Thoracic aorta (tissue), 2 donors: ENCODE measurements at regions not wholly inside any gene's neighbourhood (a gene's known extent, or its start where the extent isn't known, plus 50 kb on each side); places are given as distances from the start of the nearest gene placed in this dataset.

Experiments used
- ATAC-seq: fragments of 150-250 bp; one replicate; pipeline ENCODE4 v1.8.0; 2017; ENCODE audit warnings: low read depth; ENCODE audit not compliant: insufficient number of reproducible peaks, low FRiP score
- DNase-seq: peaks from one replicate; pipeline ENCODE4 v3.0.0-alpha.2; 2020; ENCODE audit warnings: low spot score
- H3K27ac ChIP-seq, 2 donors: fragments of 200-600 bp; sonication (generic); 1 replicate in 1 of 2; 2 replicates in 1 of 2; pipeline ENCODE4 v1.5.1; 2016; ENCODE audit warnings: mild to moderate bottlenecking in 2 of 2, moderate library complexity in 2 of 2
- H3K27me3 ChIP-seq: fragments of 200-600 bp; sonication (generic); replicated peaks from 2 replicates; pipeline ENCODE4 v1.6.0; 2016; ENCODE audit warnings: mild to moderate bottlenecking; ENCODE audit not compliant: insufficient read depth
- H3K36me3 ChIP-seq: fragments of 200-600 bp; sonication (generic); one replicate; pipeline ENCODE4 v1.5.1; 2016
- H3K4me1 ChIP-seq, 2 donors: fragments of 200-600 bp; sonication (generic); 1 replicate in 1 of 2; 2 replicates in 1 of 2; pipeline versions ENCODE4 v1.5.1 to v1.6.0; 2016; ENCODE audit warnings: low read depth in 2 of 2, mild to moderate bottlenecking in 1 of 2; ENCODE audit not compliant: control insufficient read depth in 1 of 2
- H3K4me3 ChIP-seq: fragments of 200-600 bp; sonication (generic); 2 replicates; pipeline ENCODE4 v1.5.1; 2016; ENCODE audit warnings: mild to moderate bottlenecking
- H3K9me3 ChIP-seq: fragments of 200-600 bp; sonication (generic); 2 replicates; pipeline ENCODE4 v1.5.1; 2016
- TF ChIP-seq, protein P1 (sequence below): fragments of 200-600 bp; sonication (generic); IDR thresholded peaks from one replicate; pipeline ENCODE4 v1.5.1; 2019; ENCODE audit warnings: antibody characterized with exemption

DNA sequence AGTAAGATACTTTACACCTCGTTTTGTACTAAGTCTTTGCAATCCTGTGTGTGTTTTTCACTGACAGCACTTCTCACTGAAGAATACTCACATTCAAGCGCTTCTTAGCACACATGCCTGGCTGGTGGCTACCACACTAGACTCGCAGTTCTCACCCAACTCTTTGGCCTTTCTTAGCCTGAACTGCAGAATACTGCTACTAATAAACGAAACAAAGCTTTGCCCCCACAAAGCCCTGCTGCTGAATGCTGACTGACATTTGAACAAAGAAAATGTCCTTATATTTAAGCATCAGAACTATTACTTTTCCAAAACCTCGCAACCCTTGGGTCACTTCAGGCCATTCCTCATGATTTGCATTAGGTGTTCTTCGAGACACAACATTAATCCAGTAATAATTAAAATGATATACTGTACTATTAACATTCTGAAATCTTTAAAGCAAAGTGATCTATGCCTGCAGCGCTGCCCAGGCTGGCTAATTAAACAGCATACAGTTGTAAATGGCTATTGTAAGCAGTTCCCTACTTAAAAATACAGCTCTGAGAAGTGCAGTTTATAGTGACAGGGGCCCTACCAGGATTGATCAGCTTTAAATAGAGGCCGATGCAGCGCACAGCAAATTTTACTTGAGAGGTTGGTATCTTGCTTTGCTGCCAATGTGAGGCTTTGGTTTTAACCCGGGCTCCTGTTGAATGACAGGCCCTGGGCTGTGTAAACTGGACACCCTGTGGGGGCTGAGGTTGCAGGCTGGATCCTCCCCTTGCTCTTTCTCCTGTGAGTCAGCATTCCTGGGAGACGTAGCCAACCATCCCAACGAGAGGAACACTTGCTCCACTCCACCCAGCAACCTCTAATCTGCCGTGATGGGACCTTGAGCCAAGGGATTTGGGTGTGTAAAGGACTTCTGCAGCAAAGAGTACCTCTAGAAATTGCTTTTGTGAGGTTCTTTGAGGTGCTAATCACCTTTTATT lies 899.0 kb downstream of the TFAP2A start:
- no peaks in the 10 kb centered on the region for H3K4me1 ChIP-seq
- no peak overlapping the region for H3K4me3 ChIP-seq
- TF ChIP-seq, protein P1, sequence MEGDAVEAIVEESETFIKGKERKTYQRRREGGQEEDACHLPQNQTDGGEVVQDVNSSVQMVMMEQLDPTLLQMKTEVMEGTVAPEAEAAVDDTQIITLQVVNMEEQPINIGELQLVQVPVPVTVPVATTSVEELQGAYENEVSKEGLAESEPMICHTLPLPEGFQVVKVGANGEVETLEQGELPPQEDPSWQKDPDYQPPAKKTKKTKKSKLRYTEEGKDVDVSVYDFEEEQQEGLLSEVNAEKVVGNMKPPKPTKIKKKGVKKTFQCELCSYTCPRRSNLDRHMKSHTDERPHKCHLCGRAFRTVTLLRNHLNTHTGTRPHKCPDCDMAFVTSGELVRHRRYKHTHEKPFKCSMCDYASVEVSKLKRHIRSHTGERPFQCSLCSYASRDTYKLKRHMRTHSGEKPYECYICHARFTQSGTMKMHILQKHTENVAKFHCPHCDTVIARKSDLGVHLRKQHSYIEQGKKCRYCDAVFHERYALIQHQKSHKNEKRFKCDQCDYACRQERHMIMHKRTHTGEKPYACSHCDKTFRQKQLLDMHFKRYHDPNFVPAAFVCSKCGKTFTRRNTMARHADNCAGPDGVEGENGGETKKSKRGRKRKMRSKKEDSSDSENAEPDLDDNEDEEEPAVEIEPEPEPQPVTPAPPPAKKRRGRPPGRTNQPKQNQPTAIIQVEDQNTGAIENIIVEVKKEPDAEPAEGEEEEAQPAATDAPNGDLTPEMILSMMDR: no peak
- H3K27me3 ChIP-seq: no peaks in the 10 kb centered on the region
- ATAC-seq (no peak), DNase-seq (no peak)
- H3K27ac ChIP-seq: no peak overlapping the region
- H3K36me3 ChIP-seq: no peaks in the 10 kb centered on the region
- no peaks in the 10 kb centered on the region for H3K9me3 ChIP-seq

DNA sequence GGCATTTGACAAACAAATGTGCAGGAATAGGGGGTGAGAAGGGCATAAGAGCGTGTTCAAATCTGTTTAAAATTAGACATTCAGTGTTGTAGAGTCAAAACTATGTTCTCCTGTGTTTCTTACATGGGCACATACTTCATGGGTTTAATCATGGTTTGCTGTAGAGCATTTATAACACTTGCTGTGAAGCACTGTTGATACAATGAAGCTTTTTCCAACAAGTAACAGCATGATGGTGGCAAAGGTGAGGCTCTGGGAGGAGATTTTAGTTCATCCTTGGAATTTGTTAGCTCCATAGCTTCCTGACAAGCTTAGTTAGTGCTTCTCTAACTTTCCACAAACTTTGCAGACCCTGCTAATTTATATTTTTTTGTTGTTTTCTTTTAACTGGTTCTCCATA lies 900.7 kb downstream of the TFAP2A start:
- no peak overlapping the region for H3K27ac ChIP-seq
- DNase-seq: no peak
- H3K9me3 ChIP-seq: no peaks in the 10 kb centered on the region
- TF ChIP-seq, protein P1: no peak
- H3K36me3 ChIP-seq: no peaks in the 10 kb centered on the region
- no peaks in the 10 kb centered on the region for H3K4me1 ChIP-seq
- H3K4me3 ChIP-seq: no peak overlapping the region
- ATAC-seq: no peak
- no peaks in the 10 kb centered on the region for H3K27me3 ChIP-seq

DNA sequence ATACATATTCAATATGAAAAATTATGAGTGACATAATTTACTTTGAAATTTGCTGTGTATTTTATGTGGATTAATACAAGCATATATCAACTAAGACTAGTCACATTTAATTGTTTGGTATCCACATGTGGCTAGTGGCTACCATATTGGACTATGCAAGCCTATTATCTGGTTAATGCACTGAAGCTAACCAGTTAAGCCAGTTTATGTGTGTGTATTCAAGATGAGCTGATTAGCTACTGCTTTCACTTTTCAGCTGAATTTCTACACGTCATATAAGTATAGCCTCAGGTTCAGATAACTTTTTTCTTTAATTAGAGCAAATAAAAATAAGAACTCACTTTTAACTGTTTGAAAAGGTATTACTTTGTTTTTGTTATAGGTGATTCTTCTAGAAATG lies 903.7 kb downstream of the TFAP2A start:
- no peak for ATAC-seq
- TF ChIP-seq, protein P1: no peak
- Histone ChIP-seq H3K4me3 (no peak overlapping the region), H3K36me3 (no peaks in the 10 kb centered on the region), H3K27me3 (no peaks in the 10 kb centered on the region), H3K9me3 (no peaks in the 10 kb centered on the region), H3K4me1 (no peaks in the 10 kb centered on the region), H3K27ac (no peak overlapping the region)
- DNase-seq: no peak

DNA sequence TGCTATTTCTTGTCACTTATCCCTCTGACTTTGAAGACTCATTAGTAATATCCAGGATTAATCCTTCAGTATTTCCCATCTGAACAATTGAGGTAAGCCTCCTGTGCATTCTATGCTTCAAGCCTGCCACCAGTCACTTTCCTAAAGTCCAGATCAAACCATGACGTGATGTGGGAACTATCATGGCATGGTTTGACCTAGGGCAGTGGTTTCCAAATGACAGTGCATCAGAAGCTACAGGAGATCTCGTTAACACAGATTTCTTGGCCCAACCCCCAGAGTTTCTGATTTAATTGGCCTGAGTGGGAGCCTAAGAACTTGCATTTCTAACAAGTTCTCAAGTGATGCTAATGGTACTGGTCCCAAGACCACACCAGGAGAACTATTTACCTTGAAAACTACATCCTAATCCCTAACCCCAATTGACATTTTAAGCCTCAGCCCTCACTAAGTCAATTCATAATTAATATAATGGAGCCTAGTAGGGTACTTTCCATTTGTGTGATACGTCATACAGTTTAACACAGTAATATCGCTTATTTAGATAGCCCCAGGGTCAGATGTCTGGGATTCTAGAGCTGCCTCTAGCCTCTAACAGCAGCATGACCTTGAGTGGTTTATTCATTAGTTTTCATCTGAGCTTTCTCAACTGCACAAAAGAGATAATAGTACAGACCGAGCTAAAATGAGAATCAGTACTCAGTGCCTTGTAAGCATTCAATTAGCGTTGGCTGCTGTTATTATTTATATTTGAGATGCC lies 907.6 kb downstream of the TFAP2A start:
- Histone ChIP-seq H3K27me3 (no peaks in the 10 kb centered on the region), H3K4me3 (no peak overlapping the region), H3K4me1 (no peaks in the 10 kb centered on the region), H3K9me3 (no peaks in the 10 kb centered on the region), H3K27ac (no peak overlapping the region), H3K36me3 (no peaks in the 10 kb centered on the region)
- TF ChIP-seq, protein P1: no peak
- ATAC-seq: no peak
- DNase-seq: no peak

DNA sequence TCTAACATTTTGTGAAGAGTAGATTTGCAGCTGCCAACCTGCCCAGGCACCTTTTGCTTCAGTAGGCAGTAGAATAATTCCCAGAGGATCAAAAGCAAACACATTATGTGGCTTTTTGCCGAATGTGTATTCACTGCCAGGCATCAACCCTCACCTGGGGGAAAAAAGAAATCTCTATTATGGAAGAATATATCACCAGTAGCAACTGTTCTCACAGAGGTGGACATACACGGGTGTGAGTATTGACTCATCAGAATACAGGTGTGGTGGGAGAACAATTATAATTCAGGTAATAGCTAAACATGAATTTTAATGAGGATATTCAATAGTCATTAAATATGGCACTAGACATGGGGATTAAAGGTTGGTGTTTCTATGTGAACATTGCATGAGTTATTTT lies 910.7 kb downstream of the TFAP2A start:
- H3K4me1 ChIP-seq: no peaks in the 10 kb centered on the region
- H3K9me3 ChIP-seq: no peaks in the 10 kb centered on the region
- H3K4me3 ChIP-seq: no peak overlapping the region
- DNase-seq (no peak), ATAC-seq (no peak)
- no peak overlapping the region for H3K27ac ChIP-seq
- TF ChIP-seq, protein P1: no peak
- no peaks in the 10 kb centered on the region for H3K27me3 ChIP-seq
- H3K36me3 ChIP-seq: no peaks in the 10 kb centered on the region
